ENCODE measurements at regions not wholly inside any gene's neighbourhood (a gene's known extent, or its start where the extent isn't known, plus 50 kb on each side); places are given as distances from the start of the nearest gene placed in this dataset.

DNA sequence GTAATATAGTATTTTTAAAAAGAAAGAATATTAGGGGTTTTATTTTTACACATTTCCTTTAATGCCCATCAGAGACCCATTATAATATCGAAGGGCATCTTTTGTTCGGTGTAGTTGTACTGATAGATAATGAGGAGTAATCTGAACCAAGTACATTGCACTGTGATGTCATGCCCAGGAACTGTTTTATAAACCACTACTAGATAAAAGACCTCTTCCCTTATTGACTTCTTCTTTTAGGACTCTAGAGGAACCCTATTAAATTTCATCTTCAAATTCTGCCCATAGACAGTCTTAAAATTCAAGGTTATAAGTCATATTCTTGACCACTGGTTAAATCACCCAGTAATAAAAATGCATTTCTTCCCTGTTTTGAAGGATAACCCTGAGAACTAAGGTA lies 206.5 kb downstream of the NRIP1 start:
- TF ChIP-seq GATA2 (CRISPR knock-in tag; IDR thresholded peaks at IDR 0.05) (no peak), NRF1 (IDR thresholded peaks at IDR 0.05; ENCODE audit: low read depth, low read length) (no peak), EZH2phosphoT487 (IDR thresholded peaks at IDR 0.05; ENCODE audit: borderline replicate concordance, low read depth) (no peak)
- TF ChIP-seq, protein P1, sequence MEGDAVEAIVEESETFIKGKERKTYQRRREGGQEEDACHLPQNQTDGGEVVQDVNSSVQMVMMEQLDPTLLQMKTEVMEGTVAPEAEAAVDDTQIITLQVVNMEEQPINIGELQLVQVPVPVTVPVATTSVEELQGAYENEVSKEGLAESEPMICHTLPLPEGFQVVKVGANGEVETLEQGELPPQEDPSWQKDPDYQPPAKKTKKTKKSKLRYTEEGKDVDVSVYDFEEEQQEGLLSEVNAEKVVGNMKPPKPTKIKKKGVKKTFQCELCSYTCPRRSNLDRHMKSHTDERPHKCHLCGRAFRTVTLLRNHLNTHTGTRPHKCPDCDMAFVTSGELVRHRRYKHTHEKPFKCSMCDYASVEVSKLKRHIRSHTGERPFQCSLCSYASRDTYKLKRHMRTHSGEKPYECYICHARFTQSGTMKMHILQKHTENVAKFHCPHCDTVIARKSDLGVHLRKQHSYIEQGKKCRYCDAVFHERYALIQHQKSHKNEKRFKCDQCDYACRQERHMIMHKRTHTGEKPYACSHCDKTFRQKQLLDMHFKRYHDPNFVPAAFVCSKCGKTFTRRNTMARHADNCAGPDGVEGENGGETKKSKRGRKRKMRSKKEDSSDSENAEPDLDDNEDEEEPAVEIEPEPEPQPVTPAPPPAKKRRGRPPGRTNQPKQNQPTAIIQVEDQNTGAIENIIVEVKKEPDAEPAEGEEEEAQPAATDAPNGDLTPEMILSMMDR (IDR thresholded peaks at IDR 0.05), result no peak

Data from SK-N-SH (cell line).